Activated B cell treated with CpG ODN at 0.5 μM for 24 hours (primary cell): ENCODE measurements at regions not wholly inside any gene's neighbourhood (a gene's known extent, or its start where the extent isn't known, plus 50 kb on each side); places are given as distances from the start of the nearest gene placed in this dataset.

Experiments used
- ATAC-seq: fragments of 200-7000 bp; cut with Tn5 transposase; one replicate; pipeline ENCODE4 v1.10.0; 2021; ENCODE audit warnings: low read depth, mild to moderate bottlenecking, moderate library complexity
- CTCF ChIA-PET: fragments of 350-600 bp; sonication (Branson Sonifier 250); formaldehyde crosslinking; loops from one replicate; lab custom pipeline; 2021; ENCODE audit warnings: antibody characterized with exemption; lab: Charles Lee
- POLR2A ChIA-PET: fragments of 350-600 bp; sonication (Branson Sonifier 250); formaldehyde crosslinking; loops from one replicate; lab custom pipeline; 2021; ENCODE audit warnings: antibody characterized with exemption; lab: Charles Lee
- DNase-seq: peaks from one replicate; pipeline ENCODE4 v3.0.0; 2022
- H3K27ac Mint-ChIP-seq: one replicate; pipeline ENCODE4 v1.8.0; 2020; ENCODE audit warnings: mixed read lengths
- H3K27me3 Mint-ChIP-seq: one replicate; pipeline ENCODE4 v1.8.0; 2021; ENCODE audit warnings: mixed read lengths
- H3K36me3 Mint-ChIP-seq: one replicate; pipeline ENCODE4 v1.8.0; 2021; ENCODE audit warnings: low read depth, mixed read lengths
- H3K4me1 Mint-ChIP-seq: one replicate; pipeline ENCODE4 v1.8.0; 2021; ENCODE audit warnings: mixed read lengths
- H3K4me3 Mint-ChIP-seq: one replicate; pipeline ENCODE4 v1.8.0; 2020; ENCODE audit warnings: mild to moderate bottlenecking, mixed read lengths
- H3K9me3 Mint-ChIP-seq: one replicate; pipeline ENCODE4 v1.8.0; 2020; ENCODE audit warnings: mixed read lengths
- CTCF ChIP-seq: fragments of 200-600 bp; IDR thresholded peaks from one replicate; pipeline ENCODE4 v1.8.0; 2022; ENCODE audit warnings: antibody characterized with exemption, mild to moderate bottlenecking
- intact Hi-C: fragments of 100-400 bp; cut with micrococcal nuclease; formaldehyde crosslinking; loops from one replicate; pipeline ENCODE4 v1.15.1; 2024

- Mint-ChIP-seq H3K4me3 (no peak overlapping the region), H3K36me3 (no peaks in the 10 kb centered on the region), H3K4me1 (no peaks in the 10 kb centered on the region), H3K9me3 (no peaks in the 10 kb centered on the region), H3K27me3 (peaks cover 2% of the 10 kb centered on the region), H3K27ac (no peak overlapping the region)
- intact Hi-C loops: no loop called here
- ChIA-PET CTCF (no interaction called here), POLR2A (no interaction called here)
- DNase-seq: no peak
- TF ChIP-seq CTCF: no peak
- no peak for ATAC-seq
These were observed 111.5 kb upstream of the APP start for GRCh38 chr21:26282058-26282457.

GRCh38 chr21:26281506-26281905 lies 110.9 kb upstream of the APP start:
- CTCF ChIA-PET: no interaction called here
- intact Hi-C loops: no loop called here
- ATAC-seq (no peak), DNase-seq (no peak)
- TF ChIP-seq CTCF: no peak
- Mint-ChIP-seq H3K4me3 (no peak overlapping the region), H3K27me3 (peaks cover 2% of the 10 kb centered on the region), H3K36me3 (no peaks in the 10 kb centered on the region), H3K9me3 (peaks cover 2% of the 10 kb centered on the region), H3K4me1 (no peaks in the 10 kb centered on the region), H3K27ac (no peak overlapping the region)
- POLR2A ChIA-PET: no interaction called here

- intact Hi-C loops: no loop called here
- no peaks in the 10 kb centered on the region for H3K36me3 Mint-ChIP-seq
These were observed 110.2 kb upstream of the APP start for GRCh38 chr21:26280775-26281174.

GRCh38 chr21:26280148-26280547 lies 109.6 kb upstream of the APP start:
- Mint-ChIP-seq H3K4me3 (no peak overlapping the region), H3K27ac (no peak overlapping the region), H3K4me1 (no peaks in the 10 kb centered on the region), H3K9me3 (peaks cover 7% of the 10 kb centered on the region), H3K36me3 (no peaks in the 10 kb centered on the region), H3K27me3 (no peaks in the 10 kb centered on the region)
- intact Hi-C loops: no loop called here
- ATAC-seq (no peak), DNase-seq (no peak)
- ChIA-PET CTCF (no interaction called here), POLR2A (no interaction called here)
- no peak for TF ChIP-seq CTCF

More at GRCh38 chr21:26280775-26281174, 110.2 kb upstream of the APP start:
- Mint-ChIP-seq H3K27me3 (peaks cover 2% of the 10 kb centered on the region), H3K4me1 (no peaks in the 10 kb centered on the region), H3K4me3 (no peak overlapping the region), H3K27ac (no peak overlapping the region), H3K9me3 (peaks cover 4% of the 10 kb centered on the region)
- DNase-seq (no peak), ATAC-seq (no peak)
- ChIA-PET CTCF (no interaction called here), POLR2A (no interaction called here)
- TF ChIP-seq CTCF: no peak

GRCh38 chr21:26275801-26276200 lies 105.2 kb upstream of the APP start:
- Mint-ChIP-seq H3K36me3 (no peaks in the 10 kb centered on the region), H3K4me3 (no peak overlapping the region), H3K9me3 (peaks cover 25% of the 10 kb centered on the region), H3K4me1 (no peaks in the 10 kb centered on the region), H3K27ac (no peak overlapping the region), H3K27me3 (no peaks in the 10 kb centered on the region)
- intact Hi-C loops: no loop called here
- DNase-seq (no peak), ATAC-seq (no peak)
- CTCF ChIA-PET: no interaction called here
- POLR2A ChIA-PET: interaction anchor here (0.6 kb wide), 1 partner anchor 1670 kb away, joined by 3 read pairs; no protein-coding TSS in a partner anchor
- no peak for TF ChIP-seq CTCF
